NB4 (cell line): ENCODE measurements at regions not wholly inside any gene's neighbourhood (a gene's known extent, or its start where the extent isn't known, plus 50 kb on each side); places are given as distances from the start of the nearest gene placed in this dataset.

Experiments used
- DNase-seq: peaks from one replicate; pipeline ENCODE4 v3.0.0; 2010; ENCODE audit warnings: low read depth
- H3K4me3 ChIP-seq: one replicate; pipeline ENCODE4 v1.5.1; 2011; ENCODE audit warnings: mild to moderate bottlenecking, low read depth, low read length, moderate library complexity
- MYC ChIP-seq: IDR thresholded peaks from 2 replicates; pipeline ENCODE4 v1.6.1; 2011; ENCODE audit warnings: low read depth, low read length
- POLR2A ChIP-seq: IDR thresholded peaks from 2 replicates; pipeline ENCODE4 v1.6.1; 2011; ENCODE audit warnings: mild to moderate bottlenecking; ENCODE audit not compliant: insufficient read length; ENCODE audit errors: extremely low read depth
- TF ChIP-seq, protein P1 (sequence below): IDR thresholded peaks from 2 replicates; pipeline ENCODE4 v1.6.1; 2011; ENCODE audit warnings: low read depth, low read length
- TF ChIP-seq, protein P2 (sequence below): IDR thresholded peaks from one replicate; pipeline ENCODE4 v1.5.1; 2012; ENCODE audit warnings: low read depth, low read length

DNA sequence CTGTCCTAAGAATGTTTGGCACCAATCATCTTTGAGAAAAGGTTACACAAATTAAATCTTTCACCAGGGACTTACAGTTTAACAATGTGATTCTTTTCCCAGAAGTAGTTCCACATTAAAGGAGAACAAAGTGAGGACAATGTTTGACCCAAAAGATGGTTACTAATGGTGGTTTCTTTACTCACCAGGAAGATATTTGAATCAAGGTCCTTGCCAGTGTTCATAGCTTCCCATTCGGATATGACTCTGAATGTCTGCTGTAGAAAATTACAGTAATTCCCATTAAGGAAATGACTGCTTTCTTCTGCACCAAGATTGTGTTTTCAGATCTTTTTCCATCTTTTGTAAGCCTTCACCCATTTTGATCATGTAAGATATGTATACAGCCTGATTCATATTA, 114.6 kb upstream of the ADAMTSL1 start:
- no peak overlapping the region for H3K4me3 ChIP-seq
- no peak for TF ChIP-seq MYC
- TF ChIP-seq, protein P1, sequence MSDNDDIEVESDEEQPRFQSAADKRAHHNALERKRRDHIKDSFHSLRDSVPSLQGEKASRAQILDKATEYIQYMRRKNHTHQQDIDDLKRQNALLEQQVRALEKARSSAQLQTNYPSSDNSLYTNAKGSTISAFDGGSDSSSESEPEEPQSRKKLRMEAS: no peak
- TF ChIP-seq, protein P2, sequence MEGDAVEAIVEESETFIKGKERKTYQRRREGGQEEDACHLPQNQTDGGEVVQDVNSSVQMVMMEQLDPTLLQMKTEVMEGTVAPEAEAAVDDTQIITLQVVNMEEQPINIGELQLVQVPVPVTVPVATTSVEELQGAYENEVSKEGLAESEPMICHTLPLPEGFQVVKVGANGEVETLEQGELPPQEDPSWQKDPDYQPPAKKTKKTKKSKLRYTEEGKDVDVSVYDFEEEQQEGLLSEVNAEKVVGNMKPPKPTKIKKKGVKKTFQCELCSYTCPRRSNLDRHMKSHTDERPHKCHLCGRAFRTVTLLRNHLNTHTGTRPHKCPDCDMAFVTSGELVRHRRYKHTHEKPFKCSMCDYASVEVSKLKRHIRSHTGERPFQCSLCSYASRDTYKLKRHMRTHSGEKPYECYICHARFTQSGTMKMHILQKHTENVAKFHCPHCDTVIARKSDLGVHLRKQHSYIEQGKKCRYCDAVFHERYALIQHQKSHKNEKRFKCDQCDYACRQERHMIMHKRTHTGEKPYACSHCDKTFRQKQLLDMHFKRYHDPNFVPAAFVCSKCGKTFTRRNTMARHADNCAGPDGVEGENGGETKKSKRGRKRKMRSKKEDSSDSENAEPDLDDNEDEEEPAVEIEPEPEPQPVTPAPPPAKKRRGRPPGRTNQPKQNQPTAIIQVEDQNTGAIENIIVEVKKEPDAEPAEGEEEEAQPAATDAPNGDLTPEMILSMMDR: no peak
- TF ChIP-seq POLR2A: no peak
- no peak for DNase-seq

DNA sequence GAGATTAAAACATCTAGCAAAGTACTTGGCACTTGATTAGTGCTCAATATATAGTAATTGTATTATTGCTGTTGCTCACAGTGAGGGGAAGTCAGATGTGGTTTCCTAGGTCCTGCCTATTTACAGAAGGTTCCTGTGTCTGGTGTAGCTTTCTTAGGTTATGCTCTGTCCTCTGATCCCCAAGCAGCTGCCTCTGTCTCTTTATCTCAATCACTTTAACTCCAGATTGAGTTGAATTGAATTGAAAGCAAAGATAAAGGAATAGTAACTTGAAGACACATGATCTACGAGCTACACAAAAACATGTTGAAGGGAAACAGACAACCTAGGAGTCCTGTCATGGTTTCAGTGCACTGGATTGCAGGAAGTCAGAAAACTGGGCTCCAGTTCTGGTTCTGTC, 113.9 kb upstream of the ADAMTSL1 start:
- no peak for TF ChIP-seq POLR2A
- no peak for DNase-seq
- H3K4me3 ChIP-seq: no peak overlapping the region

DNA sequence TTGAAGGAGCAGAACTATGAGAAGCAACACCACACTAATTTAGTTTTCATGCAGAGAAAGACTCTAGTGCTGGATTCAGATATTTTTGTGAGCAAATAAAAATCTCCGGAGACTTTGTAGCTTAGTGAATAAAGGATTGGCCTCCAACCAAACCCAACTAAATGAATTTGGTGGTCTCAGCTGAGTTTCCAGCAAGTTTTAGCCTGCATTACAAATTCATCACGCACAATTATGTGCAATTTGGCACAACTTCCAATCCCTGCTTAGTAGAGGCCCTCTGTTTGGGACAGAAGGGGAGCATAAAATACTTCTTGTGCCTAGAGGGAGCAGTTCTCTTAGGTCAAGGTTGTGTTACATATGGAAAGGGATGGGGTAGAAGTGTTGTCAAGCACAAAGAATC, 112.3 kb upstream of the ADAMTSL1 start:
- no peak overlapping the region for H3K4me3 ChIP-seq
- TF ChIP-seq POLR2A (no peak), MYC (no peak)
- TF ChIP-seq, protein P2: no peak
- TF ChIP-seq, protein P1: no peak
- DNase-seq: no peak

DNA sequence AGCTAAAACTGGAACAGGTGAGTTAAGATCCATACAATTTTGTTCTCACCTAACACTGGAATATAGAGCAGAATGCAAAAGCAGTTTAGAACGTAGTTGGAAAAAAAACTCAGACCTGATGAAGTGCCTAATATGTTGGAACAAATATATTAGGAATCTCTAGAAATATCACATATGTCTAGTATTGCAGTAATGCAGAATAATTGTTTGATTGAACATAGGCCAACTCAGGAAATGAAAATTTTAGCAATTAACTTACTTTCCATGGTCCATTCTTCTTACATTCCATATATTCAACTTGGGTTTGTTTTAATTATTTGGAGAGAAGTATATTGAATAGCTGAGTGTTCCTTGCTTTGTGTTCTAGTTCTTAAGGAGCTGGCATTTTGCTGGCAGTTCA, 111.8 kb upstream of the ADAMTSL1 start:
- TF ChIP-seq, protein P2: no peak
- TF ChIP-seq MYC (no peak), POLR2A (no peak)
- no peak for DNase-seq
- no peak overlapping the region for H3K4me3 ChIP-seq

DNA sequence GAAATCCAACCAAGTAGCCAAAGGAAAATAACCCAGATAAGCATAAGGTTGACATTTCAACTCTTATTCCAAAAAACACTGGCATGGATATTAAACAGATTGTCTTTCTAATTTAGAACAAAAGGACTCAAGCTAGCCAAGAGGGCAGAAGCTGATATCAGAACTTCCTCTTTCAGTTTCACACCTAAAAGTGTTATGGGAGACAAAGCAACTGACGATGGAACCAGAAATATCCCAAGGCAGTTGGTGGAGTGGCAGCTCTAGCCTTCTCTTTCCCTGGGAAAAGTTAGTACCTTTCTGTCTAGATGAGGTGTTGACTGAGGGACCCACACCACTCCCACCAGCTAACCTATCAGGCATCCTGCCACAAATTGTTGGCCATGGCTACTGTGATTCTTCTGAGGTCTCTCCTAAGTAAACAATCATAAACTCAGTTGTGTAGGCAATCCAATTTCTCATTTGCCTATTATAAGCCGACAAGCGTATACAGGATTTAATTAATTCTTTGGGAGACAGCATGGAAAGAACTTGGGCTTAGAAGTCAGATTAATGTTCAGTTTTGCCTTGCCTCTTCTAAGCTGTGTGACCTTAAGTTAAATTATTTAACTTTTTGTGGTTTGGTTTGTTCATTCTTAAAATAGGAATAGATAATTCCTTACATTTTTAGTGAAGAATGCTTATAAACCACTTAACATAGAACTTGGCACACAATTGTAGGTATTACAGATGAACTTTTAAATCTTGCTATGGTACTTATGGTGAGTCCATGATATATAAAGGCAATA, 110.9 kb upstream of the ADAMTSL1 start:
- peak; percentile 31 for DNase-seq
- TF ChIP-seq MYC (no peak), POLR2A (no peak)
- TF ChIP-seq, protein P2: no peak
- TF ChIP-seq, protein P1: no peak
- no peak overlapping the region for H3K4me3 ChIP-seq

DNA sequence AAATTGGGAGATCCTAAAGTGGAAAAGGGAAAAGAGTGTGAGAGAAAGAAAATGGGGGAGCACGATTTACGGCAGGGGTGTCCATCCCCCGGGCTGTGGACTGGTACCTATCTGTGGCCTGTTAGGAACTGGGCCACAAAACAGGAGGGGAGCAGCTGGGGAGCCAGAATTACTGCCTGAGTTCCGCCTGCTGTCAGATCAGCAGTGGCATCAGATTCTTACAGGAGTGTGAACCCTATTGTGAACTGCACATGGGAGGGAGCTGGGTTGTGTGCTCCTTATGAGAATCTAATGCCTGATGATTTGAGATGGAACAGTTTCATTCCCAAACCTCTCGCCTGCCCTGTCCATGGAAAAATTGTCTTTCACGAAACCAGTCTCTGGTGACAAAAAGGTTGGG, 108.3 kb upstream of the ADAMTSL1 start:
- no peak for TF ChIP-seq MYC
- no peak overlapping the region for H3K4me3 ChIP-seq
- no peak for DNase-seq

DNA sequence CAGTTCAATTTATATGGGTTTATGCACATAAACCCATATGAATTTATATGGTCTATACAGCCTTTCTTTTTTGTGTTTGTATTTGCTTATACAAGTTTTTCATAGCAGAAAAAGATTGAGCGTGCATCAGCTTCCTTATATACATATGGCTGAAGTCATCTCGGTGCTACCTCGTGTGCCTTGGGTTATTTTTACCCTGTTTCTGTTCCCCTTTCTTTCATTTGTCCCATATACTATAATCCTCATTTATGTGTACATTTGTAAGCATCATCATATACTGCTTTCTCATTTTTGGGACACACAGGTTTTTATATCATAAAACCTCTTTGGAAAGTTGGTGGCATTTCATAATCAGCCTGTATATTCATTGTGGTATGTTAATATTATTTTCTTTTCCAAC, 107.8 kb upstream of the ADAMTSL1 start:
- DNase-seq: no peak
- no peak overlapping the region for H3K4me3 ChIP-seq
- TF ChIP-seq, protein P1: no peak
- TF ChIP-seq MYC (no peak), POLR2A (no peak)
